HG03139 (cell line): ENCODE measurements at regions not wholly inside any gene's neighbourhood (a gene's known extent, or its start where the extent isn't known, plus 50 kb on each side); places are given as distances from the start of the nearest gene placed in this dataset.

ENCODE experiments used
- ATAC-seq: cut with Tn5 transposase; IDR thresholded peaks from one replicate; pipeline ENCODE4 v1.9.1; 2021; ENCODE audit not compliant: unreplicated experiment

GRCh38 chr15:70355275-70355795 is 257.6 kb upstream of the TLE3 start:
- no peak for ATAC-seq

- ATAC-seq, result no peak
Measured at GRCh38 chr15:70354346-70354905, 256.7 kb upstream of the TLE3 start.

DNA sequence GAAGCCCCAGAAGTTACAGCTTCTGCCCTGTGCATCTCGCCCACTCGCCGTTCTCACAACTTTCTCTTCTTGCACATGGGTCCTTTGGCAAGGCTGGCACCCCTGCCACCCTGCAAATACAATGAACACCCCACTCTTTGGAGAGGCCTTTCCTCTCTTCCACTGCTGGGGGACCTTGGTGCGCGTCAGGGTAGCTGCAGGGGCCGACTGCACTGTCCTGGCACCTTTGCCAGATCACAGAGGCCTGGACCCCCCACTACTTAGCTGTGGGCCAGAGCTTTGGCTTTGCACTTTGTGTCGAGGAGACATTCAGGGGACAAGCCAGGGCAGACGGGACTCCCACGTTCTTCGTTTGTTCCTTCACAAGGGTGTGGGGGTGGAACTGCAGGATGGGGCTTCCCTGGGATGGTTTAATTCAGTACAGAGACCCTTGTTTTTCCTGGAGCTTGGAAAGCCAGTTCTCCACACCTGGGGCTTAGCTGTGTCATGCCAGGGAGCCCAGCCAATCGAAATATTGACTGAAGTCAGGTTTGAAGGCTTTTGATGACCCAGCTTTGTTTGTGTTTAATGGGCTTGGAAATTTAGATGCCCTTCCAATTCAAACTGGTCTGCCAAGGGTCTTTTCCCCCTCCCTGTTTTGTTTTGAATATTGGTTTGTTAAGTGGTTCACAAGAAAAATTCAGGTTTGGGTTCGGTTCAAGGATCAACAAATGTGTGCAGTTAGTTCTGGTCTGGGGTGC is 256.1 kb upstream of the TLE3 start:
- no peak for ATAC-seq

GRCh38 chr15:70351941-70352774 is 254.4 kb upstream of the TLE3 start:
- ATAC-seq, result no peak

DNA sequence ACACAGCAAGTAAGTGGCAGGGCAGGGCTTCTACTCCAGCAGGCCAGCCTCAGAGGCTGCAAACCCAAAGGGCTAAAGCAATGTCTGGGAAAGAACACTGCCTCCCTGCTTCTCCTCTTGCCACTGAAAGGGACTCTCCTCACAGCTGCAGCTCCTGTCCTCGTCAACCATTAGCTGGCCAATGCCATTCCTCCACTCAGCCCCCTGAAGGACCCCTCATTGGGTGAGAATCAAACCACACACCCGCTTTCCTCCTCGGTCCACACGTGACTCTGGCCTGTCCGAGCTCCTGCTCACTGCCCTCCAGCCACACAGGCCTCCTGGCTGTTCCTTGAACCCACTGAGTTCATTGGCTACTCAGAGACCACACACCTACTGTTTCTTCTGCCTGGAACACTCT is 253.7 kb upstream of the TLE3 start:
- ATAC-seq, result no peak

- ATAC-seq, result no peak
Measured at GRCh38 chr15:70348581-70349344, 251.0 kb upstream of the TLE3 start.

GRCh38 chr15:70348226-70348543 is 250.5 kb upstream of the TLE3 start:
- no peak for ATAC-seq

- ATAC-seq, result no peak
Measured at GRCh38 chr15:70347321-70348225, 249.9 kb upstream of the TLE3 start.

GRCh38 chr15:70345251-70346019 is 247.7 kb upstream of the TLE3 start:
- ATAC-seq, result no peak

DNA sequence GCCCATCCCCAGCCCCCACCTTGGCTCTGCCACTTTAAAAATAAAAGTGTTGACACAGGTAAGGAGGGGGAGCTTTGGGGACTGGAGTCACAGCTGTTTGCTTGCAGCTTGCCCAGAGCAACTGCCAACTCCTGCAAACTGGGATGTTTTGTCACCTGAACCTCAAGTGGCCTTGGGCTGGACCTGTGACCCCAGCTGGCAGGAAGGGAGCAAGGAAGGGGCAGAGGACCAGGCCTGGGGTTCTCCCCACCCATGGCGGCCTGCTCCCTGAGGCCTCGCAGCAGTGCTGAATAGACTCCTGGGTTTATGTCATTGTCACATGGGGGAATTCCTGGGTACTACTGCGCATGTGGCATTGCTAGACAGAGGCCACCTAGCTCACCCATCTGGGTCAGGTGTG is 246.9 kb upstream of the TLE3 start:
- ATAC-seq, result no peak

DNA sequence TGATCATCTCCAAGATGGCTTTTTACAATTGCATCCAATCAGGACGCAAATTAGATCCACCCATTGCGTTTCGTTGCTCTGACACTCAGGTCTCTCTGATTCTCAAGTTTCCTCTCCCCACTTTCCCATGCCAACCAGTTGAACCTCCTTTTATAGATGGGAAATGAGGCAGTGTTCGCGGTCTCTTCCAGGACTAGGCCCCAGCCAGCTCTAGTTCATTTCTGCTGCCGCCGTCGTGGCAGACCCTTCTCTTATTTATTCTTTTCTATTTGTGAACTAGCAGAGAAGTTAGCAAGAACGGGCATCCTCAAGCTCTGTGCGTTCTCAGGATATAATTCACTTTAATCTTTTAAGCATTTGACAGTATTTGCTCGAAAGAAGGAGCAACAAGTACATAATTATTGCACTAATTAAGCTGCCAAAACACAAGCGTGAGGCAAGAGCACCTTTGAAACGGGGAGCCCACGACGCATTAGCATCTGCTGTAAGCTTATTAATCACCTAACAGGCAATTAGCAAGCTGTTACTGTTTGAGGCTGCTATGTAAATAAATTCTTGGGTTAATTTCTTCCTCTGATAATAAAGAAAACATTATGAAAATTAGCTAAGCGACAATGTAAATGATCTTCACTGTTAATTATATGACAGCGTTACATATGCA is 246.4 kb upstream of the TLE3 start:
- ATAC-seq, result no peak

GRCh38 chr15:70342554-70343548 is 245.1 kb upstream of the TLE3 start:
- ATAC-seq, result no peak

GRCh38 chr15:70342141-70342540 is 244.4 kb upstream of the TLE3 start:
- no peak for ATAC-seq

DNA sequence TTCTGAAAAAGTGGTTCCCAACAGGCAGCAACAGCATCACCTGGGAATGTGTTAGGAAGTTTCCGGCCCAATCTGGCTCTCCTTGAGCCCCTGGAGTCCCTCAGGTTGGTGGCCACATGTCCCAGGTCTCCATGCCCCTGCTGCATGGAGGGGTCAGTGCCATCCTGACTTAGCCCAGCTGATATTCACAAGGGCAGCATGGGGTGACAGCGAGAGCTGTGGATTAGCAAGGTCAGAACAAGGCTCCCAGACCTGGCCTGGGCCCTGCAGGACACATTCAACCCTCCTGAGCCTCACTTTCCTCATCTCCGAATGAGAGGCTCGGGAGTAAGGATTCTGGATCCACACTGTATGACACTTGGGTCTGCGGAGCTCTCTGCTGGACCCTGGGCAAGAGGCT is 243.8 kb upstream of the TLE3 start:
- ATAC-seq, result no peak

DNA sequence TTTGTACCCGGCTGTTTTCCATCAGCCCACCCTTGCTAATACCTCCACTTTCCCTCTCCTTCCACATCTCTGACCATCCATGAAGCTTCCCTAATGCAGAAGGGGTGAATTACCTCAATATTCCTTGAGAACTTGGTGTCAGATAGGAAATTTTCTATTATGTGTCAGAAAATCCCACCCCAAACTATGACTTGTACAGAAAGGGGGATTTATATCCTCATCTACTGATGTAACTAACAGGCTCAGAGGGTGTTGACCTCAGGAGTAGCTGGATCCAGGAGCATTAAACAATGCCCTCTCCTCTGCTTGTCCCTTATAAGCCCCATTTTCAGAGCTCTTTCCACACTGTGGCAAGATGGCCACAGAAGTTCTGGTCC is 242.8 kb upstream of the TLE3 start:
- no peak for ATAC-seq

GRCh38 chr15:70339571-70340493 is 242.1 kb upstream of the TLE3 start:
- ATAC-seq, result no peak
